RPMI7951 (cell line): ENCODE measurements at regions not wholly inside any gene's neighbourhood (a gene's known extent, or its start where the extent isn't known, plus 50 kb on each side); places are given as distances from the start of the nearest gene placed in this dataset.

ENCODE experiments used
- DNase-seq: peaks from one replicate; pipeline ENCODE4 v3.0.0-alpha.2; 2012; ENCODE audit warnings: low read depth

DNA sequence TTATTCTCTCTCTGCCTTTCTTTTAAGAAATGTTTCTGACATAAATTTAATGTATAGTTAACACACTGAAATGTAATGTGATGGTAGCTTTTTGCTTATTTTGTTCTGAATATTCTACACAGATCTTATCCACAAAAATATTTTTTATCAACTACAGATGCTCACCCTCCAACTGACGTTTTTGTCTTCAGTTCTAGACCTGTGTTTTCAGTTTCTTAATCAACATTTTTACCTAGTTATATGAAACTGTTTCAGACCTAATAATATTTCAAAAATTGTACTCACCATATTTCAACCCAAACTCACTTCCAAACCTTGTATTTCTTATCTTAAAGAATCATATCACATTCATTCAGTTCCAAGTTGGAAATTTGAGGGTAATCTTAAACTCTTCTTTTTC is 452.8 kb downstream of the RFPL4B start:
- no peak for DNase-seq

DNA sequence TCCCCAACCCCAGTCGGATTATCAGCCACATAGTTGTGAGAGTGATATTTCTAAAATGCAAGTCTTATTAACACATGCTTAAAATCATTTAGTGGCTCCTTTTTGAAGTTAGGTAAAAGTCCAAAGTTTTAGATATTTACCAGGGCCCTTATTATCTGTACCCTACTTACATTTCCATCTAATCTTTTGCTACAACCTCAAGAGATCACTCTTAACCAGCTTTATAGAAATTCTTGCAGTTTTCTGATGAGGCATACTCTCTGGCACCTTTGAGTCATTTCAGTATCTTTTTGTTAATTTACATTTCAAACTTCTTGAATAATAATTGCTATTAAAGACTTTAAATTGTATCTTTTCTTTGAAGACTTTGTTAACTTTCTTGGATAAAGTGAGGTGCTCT is 453.3 kb downstream of the RFPL4B start:
- DNase-seq = no peak

DNA sequence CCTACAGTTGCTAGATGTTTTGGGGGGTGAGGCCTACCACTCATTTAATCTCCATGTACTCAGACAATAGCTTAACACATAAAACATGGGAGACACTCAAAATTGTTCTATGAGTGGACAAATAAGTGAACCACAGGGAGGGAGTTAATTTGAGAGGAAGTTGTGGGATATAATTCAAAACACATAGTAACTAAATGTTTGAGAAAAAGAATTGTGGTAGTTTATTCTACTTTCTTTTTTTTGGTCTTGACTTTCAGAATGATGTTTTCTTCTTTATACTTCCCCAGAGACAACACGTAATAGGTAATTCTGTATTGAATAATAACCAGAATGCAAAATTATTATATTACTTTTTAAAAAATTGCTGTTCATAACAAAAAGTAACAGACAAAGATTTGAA is 453.8 kb downstream of the RFPL4B start:
- no peak for DNase-seq

DNA sequence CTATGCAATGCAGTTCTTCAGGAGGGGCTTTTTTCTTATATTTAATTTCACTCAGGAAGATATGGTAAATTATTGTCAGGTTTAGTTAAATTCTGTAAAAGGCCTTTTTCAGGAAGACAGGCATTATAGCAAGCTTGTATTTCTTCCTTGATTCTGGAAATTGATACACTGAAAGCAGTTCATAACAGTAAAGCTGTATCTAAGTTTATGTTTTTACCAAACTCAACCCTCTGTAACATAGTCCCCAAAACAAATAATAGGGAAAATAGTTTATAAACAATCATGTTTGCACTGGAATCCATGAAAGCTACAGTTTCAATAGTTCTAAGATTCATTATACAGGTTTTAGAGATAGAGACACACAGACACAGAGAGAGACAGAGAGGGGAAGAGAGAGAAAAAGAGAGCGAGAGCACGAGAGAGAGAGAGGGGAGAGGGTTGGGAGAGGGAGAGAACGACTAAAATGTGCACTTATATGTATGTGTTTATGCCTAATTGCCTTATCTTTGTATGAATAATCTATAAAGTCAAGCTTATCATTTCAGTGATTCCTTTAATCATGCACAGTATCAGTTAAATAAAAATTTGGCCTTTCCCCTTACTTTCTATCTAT is 454.4 kb downstream of the RFPL4B start:
- no peak for DNase-seq

DNA sequence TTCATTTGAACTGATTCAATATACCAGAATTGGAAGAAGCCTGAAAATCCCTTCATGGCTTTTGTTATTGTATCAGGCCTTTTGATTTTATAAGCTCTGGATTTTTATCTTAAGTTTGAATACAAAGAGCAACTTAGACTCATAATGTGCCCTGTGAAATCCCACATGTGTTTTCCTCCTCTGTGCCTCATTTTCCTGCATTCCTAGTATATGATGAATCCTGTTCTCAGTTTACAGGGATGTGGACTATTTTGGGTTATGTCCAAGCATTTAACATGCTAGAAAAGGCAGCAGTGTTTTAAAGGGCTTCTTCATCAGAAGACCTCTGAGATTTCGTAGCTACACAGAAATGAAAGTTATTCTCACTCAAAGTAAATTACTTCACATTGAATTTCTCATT is 455.0 kb downstream of the RFPL4B start:
- DNase-seq = peak; percentile 94

DNA sequence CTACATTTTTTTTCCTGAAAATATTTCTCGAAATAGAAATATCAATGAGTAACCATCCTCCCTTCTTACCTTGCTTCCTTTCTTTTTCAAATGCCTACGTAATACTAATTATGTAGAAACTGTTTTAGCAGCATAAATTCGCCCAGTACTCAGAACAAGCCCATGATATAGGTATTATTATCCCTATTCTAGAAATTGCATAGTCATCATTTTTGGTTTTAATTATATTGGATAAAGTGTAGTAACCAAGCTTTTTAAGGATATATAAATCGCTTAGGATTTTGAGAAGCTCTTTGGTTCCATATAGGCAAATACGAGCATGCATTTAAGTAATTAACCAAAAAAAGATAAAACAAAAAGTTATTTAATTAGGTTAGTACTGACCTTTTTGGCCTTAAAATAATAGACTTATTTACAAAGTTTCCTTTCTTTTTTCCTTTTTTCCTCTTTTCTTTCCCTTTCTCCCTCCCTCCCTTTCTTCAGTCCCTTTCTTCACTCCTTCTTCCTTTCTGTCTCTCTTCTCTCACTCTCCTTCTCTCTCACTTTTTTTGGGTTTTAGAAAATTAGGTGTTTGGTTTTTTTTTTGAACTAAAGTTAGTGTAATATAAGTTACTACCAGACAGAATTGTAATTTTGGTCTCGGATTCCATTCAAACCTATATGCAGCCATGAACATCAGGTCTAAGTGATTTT is 457.7 kb downstream of the RFPL4B start:
- DNase-seq = no peak

DNA sequence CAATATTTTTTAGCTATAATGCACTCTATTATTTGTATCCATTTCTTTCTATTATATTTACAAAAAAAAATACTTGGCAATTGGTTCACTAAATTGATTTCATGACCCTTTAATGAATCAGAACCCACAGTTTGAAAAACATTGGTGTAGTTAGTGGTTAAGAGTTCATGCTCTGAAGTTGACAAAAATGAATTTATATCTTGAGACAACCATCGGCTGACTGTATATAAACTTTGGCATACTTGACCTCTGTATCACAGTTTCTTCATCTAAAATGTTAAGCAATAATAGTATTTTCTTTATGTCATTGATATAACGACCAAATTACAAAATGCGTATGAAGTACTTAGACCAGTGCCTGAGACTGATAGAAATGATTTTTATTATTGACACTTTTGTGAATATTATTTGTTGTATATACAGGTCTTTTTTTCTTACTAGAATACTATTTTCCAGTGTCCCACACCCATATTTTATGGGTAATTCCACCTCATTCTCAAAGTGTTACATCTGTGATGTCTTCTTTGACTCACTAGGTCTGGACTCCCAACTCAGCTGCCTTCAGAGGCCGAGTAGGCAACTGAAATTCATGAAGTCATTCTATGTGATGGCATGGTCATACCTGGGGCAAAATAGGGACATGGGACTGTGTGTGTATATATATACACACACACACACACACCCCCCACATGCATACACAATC is 459.2 kb downstream of the RFPL4B start:
- no peak for DNase-seq

DNA sequence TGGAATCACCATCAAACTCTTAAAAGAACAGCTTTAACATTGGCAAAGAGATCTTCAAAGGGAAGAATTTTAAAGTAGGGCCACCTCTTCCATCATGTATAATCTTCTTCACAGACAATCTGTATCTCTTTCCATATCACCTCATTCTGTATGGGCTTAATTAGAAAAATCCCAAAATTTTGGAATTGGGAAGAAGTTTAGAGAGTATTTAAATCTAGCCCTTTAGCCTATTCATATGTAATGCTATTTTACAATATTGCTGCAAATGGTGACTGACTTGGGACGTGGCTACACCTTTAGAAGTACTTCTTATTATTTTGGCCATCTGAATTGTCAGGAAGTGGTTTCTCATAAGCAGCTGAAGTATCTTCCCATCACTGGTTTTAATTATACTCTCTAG is 474.3 kb downstream of the RFPL4B start:
- DNase-seq = no peak

DNA sequence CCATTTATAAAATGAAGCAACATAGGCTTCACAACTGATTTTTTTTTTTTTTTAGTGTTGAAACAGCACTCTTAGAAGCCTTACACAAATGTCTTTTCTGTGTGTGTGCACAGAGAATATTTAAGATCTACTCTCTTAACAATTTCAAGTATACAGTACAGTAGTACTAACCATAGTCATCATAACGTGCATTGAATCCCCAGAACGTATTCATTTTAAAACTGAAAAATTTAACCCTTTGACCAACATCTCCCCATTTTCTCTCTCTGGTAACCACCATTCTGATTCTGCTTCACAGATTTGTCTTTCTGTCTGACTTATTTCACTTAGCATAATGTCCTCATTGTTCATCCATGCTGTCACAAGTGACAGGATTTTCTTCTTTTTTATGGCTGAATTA is 475.6 kb downstream of the RFPL4B start:
- DNase-seq = no peak

DNA sequence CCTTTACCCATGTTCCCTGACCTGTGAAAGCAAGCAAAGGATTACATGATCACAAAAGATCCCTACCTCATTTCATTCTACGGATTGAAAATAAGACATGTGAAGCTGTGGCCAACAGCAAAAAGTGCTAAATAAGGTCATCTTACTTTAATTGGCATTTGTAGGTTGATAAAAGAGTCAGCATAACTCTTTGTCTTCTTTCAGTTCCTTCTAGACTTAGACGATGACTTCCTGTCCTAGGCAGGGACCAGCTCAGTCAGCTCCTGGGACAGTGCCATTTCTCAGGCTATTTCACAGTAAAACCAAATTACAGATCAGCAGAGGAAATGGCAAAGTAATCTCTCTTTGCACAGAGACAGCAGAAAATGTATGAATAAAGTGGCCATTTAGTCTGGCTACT is 480.7 kb downstream of the RFPL4B start:
- DNase-seq = peak; percentile 53

DNA sequence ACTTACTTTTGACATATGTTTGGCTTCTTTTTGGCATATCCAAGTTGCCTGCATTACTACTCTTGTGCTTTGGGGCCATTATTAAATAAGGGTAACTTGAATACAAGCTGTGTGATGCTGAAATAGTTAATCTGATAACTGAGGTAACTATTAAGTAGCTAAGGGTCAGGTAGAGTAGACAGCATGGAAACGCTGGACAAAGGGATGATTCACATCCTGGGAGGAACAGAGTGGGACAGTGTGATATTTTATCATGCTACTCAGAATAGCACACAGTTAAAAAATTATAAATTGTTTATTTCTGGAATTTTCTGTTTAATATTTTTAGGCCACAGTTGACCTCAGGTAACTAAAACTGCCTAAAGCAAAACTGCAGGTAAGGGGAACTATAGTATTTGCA is 483.9 kb downstream of the RFPL4B start:
- DNase-seq = peak; percentile 19

DNA sequence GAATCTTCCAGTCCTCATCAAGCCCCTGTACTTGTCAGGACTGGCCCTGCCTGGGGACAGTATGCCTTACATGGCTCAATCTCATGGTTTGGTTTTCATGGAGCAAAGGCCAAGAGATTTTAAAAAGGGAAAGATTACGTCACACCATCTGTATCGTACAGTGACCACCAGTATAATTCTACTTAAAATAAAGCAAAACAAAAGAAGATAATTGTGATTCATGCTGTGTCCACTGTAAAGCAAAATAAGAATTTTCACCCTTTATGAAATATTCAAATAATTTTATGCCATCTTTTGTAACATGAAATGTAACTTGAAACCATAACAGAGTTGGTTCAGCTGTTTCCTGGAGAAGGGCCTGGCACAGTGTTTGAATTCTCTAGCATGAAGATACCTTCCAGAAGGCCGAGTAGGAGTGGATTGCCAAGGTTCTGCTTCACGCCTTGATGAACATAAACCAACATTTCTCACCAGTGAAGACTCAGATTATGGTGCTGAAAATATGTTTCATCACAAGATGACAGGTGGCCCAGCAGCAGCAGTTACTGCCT is 486.5 kb downstream of the RFPL4B start:
- peak; percentile 16 for DNase-seq

DNA sequence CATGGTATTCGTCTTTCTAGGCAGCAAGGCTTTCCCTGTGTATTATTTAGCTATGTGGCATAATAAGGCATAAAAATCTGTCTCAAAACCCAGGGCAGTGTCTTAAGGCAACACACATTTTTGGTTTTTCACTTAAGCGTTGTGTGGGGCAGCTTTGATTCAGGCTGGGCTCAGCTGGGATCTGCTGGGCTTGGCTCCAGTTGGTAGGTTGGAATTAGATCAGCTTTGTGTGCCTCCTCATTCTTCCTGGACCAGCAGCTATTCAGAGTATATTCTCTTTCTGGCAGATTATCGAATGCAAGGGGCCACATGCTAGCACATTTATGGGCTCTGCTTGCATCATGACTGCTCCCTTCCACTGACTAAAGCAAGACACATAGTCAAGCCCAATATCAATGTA is 487.9 kb downstream of the RFPL4B start:
- no peak for DNase-seq

DNA sequence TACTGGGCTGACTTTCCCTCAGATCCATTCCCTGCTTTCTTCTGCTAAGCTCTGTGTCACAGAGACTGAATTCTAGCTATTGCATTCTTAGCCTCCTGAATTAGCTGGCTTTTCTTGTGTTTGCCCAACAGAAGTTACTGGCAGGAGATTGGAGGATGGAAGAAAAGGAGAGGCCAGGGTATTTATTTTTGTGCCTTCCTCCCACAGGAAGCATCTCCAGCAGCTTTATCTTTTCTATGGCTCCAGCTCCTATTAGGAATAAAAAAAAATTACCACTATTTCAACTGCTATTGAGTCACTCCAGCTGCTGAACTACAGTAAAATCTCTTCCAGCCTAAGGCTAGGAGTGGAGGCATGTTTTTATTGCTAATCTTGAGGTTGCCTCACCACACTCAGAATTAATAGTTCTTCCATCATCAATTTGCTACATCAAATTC is 492.4 kb downstream of the RFPL4B start:
- peak; percentile 95 for DNase-seq

DNA sequence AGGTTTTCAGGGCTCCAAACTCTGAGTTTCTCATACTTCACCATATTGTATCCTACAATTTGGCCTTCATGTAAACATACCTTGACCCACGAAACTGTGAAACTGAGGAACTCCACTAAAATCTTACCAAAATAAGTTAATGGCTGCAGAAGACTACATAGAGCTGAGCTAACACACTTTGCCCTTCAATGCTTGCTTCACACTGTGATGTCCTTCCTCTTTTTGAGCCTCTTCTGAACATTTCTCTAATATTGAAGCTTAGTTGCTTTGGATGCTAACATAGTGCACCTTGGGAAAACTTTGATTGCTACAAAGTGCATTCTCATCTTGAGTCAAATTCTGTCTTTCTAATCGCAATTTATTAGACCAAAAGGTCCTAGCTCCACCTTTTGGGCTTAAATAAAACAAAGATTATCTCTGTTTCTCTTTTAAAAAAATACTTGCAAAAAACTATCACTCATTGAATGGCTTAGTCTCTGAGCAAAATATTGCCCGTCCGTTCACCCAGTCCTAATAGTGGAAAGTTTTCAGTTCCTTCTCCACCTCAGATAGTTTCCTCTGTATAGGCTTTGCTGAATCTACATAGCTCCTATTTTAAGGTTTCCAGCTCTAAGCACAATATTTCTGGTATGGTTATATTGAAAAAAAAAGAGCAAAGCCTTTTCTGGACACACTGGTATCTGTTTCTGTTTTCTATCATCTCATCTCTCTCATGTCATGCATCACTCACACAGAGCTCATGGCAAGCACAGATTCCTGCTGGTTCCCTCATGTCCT is 494.6 kb downstream of the RFPL4B start:
- no peak for DNase-seq

DNA sequence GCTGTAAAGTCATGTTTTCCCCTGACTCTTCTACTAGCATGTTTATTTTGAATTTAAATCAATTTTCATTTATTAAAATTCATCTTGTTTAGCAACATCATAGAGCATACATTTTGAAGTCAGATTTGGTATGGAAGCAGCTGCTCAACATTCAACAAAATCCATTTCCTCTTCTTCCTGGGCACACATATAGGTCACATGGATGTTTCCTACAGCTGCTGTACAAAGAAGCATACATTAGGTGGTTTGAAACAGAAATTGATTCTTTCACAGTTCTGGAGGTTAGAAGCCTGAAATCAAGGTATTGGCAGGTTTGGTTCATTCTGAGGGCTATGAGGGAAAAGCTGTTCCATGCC is 495.2 kb downstream of the RFPL4B start:
- no peak for DNase-seq

DNA sequence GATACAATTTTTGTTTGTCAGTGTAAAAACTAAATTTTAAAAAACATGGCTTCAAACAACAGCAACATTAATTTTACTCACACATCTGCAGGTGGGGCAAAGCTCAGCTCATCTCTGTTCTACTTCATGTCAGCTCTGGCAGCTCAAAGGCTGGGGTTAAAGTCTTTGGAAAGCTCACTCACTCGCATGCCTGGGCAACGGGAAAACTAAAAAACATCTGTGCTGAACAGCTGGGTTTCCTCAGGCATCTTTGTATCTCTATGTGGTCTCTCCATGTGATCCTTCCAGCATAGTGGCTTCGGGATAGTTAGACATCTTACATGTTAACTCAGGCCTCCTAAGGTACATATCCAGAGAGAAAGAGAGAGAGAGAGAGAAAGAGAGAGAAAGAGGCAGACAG is 499.6 kb downstream of the RFPL4B start:
- peak; percentile 57 for DNase-seq

DNA sequence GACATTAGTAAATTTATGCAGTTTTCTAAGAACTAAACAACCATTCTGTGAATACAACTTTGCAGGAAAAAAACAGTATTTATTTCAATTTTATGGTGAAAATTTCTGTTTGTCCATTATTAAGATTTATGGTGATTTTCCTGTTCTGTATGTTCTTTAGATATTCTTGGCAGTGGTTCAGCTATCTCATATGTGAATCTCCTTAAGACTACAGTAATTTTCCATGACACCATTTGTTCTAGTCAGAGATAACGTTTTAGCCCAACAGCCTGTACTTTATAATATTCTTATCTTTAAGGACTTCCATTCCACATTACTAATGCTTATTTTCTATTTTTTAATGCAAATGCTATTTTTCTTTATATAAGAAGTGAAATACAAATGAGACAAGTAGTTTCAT is 504.0 kb downstream of the RFPL4B start:
- DNase-seq = no peak

DNA sequence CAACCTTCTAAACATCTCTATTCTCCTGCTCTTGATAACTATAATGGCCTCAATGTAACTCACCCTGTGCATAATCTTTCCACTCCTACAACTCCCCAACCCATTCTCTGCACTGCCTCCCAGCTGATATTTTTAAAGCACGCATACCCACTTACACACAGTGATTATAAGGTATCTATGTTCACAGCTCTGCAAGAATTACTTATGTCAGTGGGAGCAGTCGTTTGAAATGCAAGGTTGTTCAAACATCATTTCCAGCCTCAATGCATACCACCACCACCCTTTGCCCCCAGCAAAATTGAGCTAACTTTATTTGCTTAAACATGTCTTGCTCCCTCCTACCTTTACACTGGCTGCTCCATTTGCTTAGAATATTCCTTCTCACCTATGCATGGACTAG is 506.0 kb downstream of the RFPL4B start:
- DNase-seq = no peak

DNA sequence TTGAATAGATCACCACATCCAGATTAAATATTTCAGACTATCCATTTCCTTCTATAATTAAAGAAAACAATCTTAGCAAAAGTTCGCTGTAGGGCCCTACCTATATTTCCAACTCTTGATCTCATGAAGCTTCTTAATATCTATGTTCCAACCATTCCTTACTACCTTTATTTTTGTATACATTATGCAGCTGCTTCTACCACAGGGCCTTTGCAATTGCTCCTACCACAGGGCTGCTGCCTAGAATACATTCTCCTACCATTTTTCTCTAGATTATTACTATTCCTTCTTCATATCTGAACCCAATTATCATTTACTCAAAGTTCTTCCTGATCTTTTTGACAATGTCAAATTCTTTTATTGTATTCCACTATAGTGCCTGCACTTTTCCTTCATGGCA is 516.6 kb downstream of the RFPL4B start:
- no peak for DNase-seq

DNA sequence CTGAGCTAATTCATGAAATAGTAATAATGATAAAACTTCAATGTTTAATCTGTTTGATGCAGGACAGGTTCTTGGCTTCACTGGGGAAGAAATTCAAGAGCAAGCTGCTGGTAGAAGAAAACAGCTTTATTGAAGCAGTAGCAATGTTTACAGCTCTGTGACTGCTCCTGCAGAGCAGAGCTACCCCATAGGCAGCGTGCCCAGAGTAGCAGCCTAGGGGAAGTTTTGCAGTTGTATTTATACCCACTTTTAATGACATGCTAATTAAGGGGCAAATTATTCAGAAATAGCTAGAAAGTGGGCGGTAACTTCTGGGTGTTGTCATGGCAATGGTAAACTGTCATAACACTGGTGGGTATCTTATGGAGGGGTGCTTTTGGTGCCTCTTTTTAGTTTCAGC is 518.0 kb downstream of the RFPL4B start:
- no peak for DNase-seq

DNA sequence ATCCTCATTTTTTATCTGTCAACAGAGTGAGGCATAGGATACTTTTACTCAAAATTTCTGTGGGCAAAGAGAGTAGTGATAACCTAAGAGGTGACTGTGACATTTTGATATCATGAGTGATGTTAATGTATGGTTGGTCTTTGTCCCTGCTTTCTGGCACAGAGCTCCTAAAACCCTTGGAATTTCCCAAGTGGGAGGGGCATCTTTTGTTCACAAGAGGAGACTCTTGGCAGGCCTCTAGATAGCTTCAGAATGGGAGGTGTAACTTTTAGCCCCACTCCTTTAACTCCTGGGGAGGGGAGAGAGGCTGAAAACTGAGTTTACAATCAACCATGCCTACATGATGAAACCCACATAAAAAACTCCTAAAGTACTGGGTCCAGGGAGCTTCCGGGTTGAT is 527.8 kb downstream of the RFPL4B start:
- no peak for DNase-seq
